Dedifferentiated amniotic fluid mesenchymal stem cell (primary cell): ENCODE measurements at regions not wholly inside any gene's neighbourhood (a gene's known extent, or its start where the extent isn't known, plus 50 kb on each side); places are given as distances from the start of the nearest gene placed in this dataset.
"Not testable (repeated sequence)": the region's sequence is repeated elsewhere in the genome, so short reads cannot be mapped to it uniquely, and the experiment has no call there.

Source experiments
- DNase-seq: peaks from one replicate; pipeline ENCODE4 v3.0.0-alpha.2; 2016; ENCODE audit errors: extremely low spot score

GRCh38 chr3:26068890-26069289 lies 279.0 kb downstream of the OXSM start:
- DNase-seq: no peak

DNA sequence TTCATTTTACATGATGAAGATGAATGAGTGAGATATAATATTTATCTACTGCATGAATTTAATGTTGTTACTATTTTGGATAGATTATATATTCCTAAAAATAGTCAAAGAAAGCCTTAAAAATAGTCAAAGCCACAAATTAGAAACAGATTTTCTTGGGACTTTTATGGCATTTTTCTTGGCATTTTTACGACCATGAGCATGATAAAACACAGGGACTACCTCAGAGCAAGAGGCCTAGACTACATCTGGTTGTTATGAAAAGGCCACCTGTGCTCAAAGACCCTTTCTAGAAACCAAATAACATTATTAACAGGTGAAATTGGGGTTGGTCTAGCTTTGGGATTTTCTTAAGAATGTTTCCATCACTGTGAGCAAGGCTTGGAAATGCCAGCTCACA lies 281.0 kb downstream of the OXSM start:
- no peak for DNase-seq

DNA sequence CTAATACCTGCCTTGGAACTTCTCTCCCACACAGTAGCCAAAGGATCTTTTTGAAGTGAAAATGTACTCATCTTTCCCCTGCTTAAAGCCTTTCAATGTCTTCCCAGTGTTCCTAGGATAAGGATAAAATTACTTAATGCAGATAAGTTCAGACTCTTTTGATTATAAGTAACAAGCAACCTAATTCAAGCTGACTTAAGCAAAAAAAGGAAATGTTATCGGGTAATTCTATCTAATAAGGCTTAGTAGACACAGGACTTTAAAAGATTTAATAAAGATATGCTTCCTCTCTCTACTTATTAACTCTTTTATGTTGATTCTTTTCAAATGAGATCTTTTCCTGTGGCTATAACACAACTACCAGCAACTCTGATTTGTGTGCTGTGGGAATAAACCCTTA lies 284.2 kb downstream of the OXSM start:
- DNase-seq: no peak

DNA sequence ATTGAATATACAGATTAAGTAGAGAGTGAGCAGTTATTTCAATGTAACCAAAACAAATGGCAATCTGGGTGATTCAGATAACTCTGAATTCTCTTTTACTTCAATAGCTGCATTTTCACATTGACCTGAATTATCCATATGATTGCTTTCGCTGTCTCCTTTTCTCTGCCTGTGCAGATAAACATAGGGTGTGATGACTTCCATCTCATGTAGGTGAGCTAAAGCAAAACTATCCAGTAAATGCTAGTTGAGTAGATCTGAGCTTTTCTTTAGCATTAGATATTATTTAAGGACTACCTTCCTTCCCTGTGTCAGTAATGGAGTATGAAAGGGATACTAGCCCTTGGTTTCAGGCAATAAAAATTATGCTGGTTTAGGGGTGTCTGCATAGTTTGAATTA lies 288.6 kb downstream of the OXSM start:
- DNase-seq: no peak

DNA sequence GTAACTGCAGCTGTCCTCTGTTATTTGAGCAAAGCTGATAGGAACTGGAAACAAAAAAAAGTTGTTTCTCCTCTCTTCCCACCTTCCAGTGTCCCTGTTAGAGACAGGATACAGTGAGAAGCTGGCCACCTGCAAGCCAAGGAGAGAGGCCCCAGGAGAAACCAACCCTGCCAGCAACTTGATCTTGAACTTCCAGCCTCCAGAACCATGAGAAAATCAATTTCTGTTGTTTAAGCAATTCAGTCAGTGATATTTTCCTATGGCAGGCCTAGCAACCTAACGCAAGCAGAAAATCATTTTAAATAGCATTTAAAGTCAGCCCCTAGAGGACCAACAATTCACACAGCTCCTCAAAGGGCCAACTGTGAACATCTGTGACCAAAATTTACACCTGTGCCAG lies 291.3 kb downstream of the OXSM start:
- no peak for DNase-seq

GRCh38 chr3:26081806-26082205 lies 291.9 kb downstream of the OXSM start:
- no peak for DNase-seq

DNA sequence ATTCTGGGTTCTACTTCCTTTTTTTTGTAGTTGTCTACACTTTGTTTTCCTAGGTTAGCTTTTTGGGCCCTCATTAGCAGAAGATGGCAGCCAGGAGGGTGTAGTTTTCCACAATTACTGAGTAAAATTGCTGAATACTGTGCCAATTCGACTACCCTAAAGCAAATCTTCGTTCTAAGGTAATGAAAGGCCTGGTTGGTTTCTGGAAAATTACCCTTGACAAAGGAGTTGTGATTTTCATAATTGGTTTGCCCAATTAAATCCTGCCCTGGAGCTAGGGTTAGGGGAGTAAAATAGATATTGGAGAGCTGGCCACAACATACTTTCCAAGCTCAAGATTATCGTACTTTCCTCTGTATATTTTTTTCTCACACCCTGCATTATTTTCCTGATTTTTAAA lies 293.0 kb downstream of the OXSM start:
- no peak for DNase-seq

DNA sequence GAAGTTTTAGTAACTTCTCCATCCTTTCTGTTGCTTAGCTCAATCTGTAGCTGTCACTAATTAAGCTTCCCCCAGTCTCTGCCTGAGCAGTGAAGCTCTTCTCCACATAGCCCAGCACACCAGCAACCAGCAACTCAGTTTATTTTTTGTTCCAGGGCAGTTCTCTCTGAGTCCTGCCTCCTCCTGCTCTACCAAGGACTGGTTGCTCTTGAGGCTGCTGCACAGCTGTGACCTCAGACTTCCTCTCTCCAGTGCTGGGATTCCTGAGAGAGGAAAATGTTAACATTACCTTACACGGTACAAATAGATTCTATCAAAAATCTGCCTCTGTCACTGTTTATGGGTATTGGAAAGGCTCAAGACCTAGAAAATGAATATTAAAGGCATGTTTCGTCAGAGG lies 294.7 kb downstream of the OXSM start:
- DNase-seq: no peak

DNA sequence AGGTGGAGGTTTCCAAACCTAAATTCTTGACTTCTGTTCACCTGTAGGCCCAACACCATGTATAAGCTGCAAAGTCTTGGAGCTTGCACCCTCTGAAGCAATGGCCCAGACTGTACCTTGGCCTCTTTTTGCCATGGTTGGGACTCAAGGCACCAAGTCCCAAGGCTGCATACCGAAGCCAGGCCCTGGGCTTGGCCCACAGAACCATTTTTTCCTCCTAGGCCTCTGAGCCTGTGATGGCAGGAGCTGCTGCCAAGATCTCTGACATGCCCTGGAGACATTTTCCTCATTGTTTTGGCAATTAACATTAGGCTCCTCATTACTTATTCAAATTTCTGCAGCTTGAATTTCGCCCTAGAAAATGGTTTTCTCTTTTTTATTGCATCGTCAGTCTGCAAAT lies 297.9 kb downstream of the OXSM start:
- no peak for DNase-seq

DNA sequence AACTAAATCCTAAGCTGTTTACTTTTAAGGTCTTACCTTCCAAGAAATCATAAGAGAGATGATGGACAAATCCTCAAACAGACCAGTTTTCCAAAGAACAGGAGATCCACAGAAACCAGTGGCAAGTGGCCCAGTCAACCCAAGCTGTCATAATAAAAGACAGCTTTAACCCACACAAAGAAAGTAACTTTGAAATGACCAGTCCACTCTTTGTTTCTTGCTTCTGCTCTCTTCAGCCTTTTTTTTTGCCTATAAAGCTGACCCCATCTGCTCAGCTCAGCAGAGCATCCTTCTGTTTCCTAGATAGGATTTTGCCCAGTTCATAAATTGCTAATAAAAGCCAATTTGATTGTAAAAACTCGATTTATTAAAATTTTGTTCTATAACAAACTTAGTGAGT lies 299.4 kb downstream of the OXSM start:
- DNase-seq: no peak

DNA sequence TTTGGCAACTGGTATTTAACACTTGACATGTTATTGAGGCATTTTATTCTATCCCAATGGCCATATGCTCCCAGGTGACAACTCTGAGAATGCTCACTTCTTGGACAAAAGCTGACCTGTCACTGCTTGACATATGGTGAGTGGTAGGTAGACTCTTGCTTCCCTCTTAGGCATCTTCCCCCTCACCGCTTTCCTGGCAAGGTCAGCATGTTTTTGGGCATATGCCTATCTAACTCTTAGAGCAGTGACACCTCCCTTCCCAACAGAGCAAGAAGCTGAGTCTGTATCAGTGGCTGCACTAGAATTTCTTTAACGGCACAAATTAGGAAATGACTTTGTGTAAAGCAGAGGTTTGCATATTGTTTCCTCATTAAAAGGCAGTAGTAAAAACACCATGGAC lies 300.7 kb downstream of the OXSM start:
- no peak for DNase-seq

- no peak for DNase-seq
These were observed 301.2 kb downstream of the OXSM start for GRCh38 chr3:26091096-26091495.

GRCh38 chr3:26091626-26092025 lies 301.7 kb downstream of the OXSM start:
- no peak for DNase-seq

DNA sequence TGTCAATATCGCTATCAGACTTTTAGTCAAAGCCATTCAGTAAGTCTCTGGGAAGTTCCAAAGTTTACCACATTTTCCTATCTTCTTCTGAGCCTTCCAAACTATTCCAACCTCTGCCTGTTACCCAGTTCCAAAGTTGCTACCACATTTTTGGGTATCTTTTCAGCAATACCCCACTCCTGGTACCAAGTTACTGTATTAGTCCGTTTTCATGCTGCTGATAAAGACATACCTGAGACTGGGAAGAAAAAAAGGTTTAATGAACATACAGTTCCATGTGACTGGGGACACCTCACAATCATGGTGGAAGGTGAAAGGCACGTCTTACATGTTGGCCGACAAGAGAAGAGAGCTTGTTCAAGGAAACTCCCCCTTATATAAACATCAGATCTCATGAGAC lies 307.2 kb downstream of the OXSM start:
- DNase-seq: not testable (repeated sequence)

DNA sequence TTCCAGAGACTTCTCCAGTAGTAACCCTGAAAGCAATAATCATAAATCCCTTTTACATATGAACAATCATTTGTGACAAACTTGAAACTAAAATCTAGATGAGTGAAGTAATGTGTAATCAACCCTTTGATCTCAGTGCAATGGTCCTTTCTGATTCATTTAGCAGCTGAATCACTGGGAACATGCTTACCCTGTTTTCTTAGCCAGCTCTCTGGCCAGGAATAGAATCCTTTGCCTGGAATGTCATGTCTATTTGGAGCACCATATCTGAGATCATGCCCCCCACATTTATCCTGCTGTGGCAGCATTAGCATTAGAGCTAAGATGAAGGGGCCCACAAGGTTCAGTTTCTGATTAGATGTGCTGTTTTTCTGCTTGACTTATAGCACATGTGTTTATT lies 309.8 kb downstream of the OXSM start:
- no peak for DNase-seq

- no peak for DNase-seq
These were observed 310.3 kb downstream of the OXSM start for GRCh38 chr3:26100176-26100575.

GRCh38 chr3:26102376-26102775 lies 312.5 kb downstream of the OXSM start:
- DNase-seq: no peak

DNA sequence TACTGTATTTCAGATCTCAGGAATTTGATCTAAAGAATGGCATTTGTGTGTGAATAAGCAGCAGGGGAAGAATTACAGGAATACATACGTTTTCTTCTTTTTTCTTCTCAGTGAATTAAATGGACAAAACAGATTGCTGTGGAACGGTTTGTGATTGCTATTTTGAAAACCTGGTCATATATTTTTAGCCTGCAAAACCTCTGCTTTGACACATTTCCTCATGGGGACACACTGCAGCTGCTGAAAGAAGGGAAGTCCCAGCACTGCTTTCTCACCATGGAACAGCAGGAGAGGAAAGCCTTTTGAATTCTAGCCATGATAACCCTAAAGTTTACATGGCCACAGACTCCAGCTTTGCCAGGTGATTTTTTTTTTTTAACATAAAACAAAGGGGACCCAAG lies 315.0 kb downstream of the OXSM start:
- DNase-seq: no peak

DNA sequence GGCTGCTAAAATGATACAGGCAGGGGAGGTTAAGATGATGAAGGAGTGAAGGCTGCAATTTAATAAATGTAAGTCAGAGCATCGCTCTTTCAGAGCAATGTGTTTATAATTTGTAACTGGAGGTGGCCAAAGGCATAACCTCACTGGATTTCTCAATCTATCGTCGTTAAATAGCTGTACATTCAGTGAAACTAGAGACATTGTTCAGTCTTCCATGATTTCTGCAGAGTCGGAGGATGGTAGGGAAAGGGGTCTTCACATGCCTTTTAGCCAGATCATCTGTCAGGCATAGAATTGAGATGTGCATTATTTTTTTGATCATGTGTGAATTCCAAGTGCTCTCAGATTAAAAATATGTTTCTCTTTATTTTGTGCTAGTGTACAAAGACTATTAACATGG lies 315.4 kb downstream of the OXSM start:
- DNase-seq: no peak

DNA sequence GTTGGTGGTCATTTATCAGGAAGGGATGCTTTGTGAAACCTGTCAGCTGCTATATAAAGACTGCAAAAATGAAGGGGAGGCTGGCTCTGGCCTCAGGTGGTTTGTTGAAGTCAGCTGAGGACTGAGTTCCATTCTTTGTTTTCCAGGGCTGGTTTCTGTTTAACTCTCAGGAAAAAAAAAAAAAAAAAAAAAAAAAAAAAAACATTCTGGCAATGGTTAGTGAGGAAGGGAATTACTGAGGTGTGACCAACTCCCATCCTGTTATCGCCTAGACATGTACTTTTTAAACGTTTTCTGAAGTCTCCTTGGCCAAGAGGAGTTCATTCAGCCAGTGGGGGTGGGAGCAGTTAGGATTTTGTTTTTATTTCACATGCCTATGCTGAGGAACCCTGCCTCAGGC lies 316.3 kb downstream of the OXSM start:
- no peak for DNase-seq

GRCh38 chr3:26108846-26109489 lies 319.1 kb downstream of the OXSM start:
- DNase-seq: no peak

- DNase-seq: no peak
These were observed 325.0 kb downstream of the OXSM start for GRCh38 chr3:26114851-26115250.

GRCh38 chr3:26118165-26118564 lies 328.3 kb downstream of the OXSM start:
- no peak for DNase-seq

- DNase-seq: no peak
These were observed 343.1 kb downstream of the OXSM start for GRCh38 chr3:26132942-26133341.

DNA sequence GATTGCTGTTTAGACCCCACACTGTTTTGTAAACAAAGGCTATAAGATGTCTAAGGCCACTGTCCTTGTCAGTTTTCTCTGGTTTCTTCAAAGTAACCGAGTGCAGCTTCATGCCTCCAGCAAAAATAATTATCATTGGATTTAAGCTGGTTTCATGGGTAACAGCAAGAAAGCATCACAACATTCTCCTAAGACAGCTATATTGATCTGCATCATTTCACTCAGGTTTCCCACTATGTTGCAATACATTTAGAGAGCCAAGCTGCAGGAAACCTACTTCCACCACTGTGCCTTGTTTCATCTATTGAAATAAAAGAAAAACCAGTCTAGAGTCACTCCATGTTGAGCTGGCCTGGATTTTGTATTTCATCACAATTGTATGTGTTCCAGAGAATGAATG lies 351.4 kb downstream of the OXSM start:
- DNase-seq: no peak
